AG08395 (cell line): ENCODE measurements at regions not wholly inside any gene's neighbourhood (a gene's known extent, or its start where the extent isn't known, plus 50 kb on each side); places are given as distances from the start of the nearest gene placed in this dataset.
"Not testable (repeated sequence)": the region's sequence is repeated elsewhere in the genome, so short reads cannot be mapped to it uniquely, and the experiment has no call there.

Experiments used
- DNase-seq: peaks from one replicate; pipeline ENCODE4 v3.0.0; 2012; ENCODE audit warnings: mixed read lengths, low spot score

DNA sequence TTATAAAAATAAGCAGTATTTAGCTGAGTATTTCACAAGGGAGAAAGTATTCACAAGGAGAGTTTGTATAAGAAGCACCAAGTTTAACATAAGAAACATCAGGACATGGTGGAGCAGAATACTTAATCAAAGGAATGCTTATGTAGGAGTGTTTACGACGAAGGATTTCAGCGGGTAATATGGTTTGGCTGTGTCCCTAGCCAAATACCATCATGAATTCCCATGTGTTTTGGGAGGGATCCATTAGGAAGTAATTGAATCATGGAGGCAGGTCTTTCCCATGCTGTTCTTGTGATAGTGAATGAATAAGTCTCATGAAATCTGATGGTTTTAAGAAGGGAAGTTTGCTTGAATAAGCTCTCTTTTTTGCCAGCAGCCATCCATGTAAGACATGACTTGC is 1099.1 kb upstream of the ADGRB3 start:
- no peak for DNase-seq

DNA sequence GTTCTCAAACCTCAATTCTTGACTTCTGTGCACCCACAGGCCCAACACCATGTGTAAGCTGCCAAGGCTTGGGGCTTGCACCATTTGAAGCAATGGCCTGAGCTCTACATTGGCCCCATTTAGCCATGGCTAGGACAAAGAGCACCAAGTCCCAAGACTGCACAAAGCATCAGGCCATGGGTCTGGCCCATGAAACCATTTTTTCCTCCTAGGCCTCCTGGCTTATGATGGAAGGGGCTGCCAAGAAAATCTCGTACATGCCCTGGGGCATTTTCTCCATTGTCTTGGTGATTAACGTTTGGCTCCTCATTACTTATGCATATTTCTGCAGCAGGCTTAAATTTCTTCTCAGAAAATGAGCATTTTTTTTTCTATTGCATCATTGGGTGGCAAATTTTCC is 1128.7 kb upstream of the ADGRB3 start:
- DNase-seq = no peak

DNA sequence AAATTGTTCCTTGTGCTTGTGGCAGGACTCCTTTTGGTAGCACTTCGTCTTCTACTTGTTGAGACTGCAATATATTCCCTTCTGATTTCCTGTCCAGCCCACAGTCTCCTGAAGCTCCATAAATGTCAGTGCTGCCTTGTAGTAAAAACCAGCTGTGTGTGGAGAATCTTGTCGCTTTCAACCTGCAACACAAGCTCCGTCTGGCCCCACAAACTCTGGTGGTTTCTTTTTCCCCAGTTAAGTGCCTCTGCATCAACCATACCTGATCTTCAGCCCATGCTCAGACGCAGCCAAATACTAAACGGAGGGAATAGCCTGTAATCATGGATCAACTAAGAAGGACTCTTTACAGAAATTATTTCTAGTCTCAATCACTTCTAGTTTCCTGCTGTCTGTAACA is 1133.3 kb upstream of the ADGRB3 start:
- DNase-seq = no peak

DNA sequence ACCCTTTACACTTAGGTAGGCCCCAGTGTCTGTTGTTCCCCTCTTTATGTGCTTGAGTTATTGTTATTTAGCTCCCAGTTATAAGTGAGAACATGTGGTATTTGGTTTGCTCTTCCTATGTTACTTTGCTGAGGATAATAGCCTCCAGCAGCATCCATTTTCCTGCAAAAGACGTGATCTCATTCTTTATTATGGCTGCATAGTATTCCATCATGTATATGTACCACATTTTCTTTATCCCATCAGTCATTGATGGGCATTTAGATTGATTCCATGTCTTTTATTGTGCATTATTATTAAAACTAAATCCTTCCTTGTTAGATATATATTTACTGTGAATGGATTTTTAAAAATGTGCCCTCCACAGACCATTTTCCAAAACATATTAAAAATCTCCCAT is 1137.3 kb upstream of the ADGRB3 start:
- no peak for DNase-seq

DNA sequence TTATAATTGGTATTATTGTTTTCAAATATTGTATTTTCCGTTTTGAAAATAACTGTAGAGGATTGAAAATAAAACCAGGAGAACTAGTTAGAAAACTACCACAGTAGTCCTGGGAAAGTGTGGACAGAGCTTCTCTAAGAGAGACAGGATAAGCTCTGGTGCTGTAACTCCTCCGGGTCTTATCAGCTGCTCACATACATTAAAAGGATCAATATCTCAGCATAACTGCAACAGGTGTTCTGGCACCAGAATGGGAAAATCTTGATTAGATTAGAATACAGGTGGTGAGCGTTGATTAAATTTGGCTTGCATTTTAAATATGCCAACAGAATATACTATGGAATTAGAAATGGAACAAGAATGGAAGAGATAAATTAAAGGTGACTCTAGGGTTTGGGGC is 1138.9 kb upstream of the ADGRB3 start:
- DNase-seq = no peak

DNA sequence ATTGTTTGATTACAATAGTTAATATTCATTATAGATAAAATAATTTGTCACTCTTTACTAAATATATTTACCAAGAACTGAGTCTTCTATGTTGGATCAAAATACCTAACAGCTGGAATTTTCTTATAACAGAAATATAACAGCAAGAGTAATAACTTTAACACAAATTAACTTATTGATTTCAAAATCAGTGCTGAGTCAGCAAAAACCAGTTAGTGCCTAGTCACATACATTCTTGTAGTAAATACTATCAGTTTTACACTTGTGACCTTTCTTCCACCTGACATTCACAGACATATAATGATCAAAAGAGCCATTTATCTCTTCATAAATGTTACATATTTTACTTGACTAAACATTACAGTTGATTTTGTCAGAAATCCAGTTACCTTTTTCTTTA is 1141.4 kb upstream of the ADGRB3 start:
- DNase-seq = no peak

DNA sequence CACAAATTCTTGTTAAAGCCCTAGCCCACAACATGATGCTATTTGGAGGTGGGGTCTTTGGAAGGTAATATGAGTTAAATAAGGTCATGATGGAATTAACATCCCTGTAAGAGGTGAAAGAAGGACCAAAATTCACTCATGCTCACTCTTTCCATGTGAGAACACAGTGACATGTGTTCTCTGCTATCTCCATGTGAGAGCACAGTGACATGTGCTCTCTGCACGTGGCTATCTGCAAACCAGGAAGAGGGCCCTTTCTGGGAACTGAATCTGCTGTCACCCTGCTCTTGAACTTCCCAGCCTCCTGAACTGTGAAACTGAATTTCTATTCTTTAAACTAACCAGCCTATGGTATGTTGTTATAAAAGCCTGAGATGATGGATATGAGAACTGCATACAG is 1159.4 kb upstream of the ADGRB3 start:
- DNase-seq = no peak

DNA sequence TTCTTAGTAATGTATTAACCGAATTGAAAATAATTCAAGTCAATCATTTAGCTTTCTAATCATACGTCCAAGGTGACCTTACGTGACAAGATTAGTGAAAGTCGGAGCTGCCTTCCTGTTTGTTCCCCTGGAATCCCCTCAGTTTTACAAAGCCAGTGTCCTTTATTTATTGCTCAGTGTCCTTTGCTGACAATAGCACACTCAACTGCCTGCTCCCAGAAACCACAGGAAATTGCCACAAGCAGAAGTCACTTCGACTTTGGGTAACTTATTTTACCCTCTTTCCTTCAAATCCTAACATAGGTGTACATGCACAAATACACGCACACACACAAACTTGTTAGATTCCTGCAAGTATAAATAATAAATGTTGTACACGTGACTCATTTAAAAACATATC is 1167.7 kb upstream of the ADGRB3 start:
- DNase-seq = no peak

DNA sequence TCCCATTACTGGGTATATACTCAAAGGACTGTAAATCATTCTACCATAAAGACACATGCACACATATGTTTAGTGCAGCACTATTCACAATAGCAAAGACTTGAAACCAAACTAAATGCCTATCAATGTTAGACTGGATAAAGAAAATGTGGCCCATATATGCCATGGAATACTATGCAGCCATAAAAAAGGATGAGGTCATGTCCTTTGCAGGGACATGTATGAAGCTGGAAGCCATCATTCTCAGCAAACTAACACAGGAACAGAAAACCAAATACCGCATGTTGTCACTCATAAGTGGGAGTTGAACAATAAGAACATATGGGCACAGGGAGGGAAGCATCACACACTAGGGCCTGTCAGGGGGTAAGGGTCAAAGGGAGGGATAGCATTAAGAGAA is 1172.4 kb upstream of the ADGRB3 start:
- DNase-seq = not testable (repeated sequence)

DNA sequence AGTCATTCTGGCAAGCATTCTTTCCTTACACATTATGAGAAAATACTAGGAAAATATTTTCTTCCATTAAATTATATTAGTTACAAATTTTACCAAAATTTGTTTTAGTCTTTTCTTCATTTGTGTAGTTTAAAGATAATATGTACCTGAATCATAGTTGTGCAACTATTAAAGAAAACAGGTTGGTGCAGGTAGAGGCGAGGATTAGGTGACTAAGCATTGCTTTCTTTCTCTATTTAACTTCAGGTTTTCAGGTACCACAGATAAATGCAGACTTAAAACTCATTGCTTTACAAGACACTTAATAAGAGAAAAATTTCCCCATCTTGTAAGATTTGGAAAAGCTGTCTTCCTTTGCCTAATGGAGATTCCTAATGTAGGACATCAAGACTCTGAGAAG is 1175.5 kb upstream of the ADGRB3 start:
- DNase-seq = no peak

DNA sequence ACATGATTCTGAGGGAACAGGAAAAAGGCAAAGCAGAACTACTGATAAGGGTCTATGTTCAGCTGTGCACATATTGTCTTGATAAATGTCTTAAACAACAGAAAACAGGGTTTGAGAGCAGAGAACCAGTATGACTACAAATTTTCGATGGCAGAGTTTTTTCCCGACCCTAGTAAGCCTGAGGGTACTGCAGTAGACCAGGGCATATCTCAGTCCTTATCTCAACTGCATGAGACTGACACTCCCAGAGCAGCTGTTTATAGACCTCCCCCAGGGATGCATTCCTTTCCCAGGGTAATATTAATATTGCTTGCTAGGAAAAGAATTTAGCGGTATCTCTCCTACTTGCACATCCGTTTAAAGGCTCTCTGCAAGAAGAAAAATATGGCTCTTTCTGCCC is 1176.8 kb upstream of the ADGRB3 start:
- DNase-seq = no peak

DNA sequence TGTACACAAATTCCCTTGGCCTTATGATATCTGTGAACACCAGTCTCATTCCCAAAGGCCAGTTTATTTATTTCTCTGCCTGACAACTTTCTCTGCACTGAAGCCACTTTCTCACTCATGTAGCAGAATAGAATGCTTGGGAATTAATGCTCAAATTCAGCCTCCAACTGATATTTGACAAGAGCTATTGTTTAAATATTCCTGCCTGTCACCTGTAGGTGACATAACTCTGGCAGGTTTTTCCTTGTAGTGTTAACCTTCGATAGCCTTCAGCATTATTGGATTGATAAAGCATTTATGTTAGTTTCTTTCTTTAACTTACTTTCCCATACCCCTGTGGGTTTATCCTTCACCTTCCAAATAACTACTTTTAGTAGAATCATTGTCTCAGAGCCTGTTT is 1183.2 kb upstream of the ADGRB3 start:
- DNase-seq = no peak

DNA sequence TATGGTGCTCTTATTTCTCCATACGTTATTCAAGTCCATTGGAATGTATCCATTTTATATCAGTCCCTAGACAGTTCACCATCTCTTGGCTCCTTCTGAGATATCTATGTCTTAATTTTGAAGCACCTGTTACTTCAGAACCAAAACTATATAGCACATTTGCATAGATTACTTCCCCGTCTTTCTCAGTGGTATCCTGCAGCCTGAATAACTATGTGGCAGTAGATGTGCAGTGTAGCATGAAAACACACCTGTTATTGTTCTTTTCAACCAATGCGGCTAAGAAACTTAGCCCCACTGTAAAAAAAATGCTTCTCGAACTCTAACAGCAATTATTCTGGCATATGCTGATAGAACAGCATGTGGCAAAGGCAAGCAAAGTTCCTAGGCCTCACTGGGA is 1184.4 kb upstream of the ADGRB3 start:
- no peak for DNase-seq

DNA sequence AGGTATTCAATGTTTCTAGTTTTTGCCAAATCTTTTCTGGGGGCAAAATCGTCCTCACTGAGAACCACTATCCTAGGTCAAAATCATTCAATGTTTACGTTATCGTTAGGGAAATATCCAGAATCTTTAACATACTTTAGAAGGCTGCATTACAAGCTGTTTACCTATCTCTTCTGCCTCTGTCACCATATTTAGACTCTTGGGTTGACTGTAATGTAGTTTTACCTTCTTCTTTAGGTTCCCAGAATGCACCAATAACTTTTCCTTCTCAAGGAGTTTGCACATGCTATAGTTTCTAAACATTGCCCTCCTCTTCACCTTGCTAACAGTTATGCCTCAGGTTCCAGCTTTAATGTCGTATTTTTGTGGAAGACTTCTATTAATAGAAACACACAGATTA is 1185.5 kb upstream of the ADGRB3 start:
- no peak for DNase-seq

DNA sequence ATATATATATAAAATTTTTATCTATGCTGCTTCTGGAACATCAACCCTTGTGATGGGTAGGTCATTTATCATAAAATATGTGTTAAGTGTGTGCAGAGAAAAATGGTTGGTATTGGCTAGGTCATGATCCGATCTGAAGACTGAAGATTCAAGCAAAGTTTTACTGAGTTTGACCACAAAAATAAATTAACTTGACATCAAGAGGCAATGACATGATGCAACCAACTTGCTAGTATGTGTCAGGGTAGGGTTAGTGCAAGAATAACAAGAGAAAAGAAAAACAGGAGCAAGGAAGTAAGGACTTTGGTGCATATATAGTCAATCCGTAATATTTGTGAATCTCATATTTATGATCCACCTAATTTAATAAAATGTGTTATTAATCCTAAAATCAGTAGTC is 1202.0 kb upstream of the ADGRB3 start:
- no peak for DNase-seq

DNA sequence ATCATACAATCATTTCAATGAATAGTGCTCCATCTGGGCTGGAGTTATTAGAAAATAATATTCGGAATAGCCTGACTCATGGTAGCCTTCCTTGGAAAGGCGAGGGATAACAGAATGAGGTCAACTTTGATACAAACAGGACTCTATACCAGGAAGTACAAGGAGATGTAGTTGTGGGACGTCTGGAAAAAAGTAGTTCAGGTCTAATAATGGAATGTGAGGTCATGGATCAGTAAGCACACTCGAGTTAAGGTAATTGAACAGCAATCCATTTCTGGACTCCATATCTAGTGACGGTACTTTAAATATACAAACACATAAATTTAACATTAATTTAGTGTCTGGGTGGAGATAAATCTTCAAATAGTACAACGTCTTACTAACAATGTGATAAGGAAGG is 1204.0 kb upstream of the ADGRB3 start:
- DNase-seq = peak; percentile 0

DNA sequence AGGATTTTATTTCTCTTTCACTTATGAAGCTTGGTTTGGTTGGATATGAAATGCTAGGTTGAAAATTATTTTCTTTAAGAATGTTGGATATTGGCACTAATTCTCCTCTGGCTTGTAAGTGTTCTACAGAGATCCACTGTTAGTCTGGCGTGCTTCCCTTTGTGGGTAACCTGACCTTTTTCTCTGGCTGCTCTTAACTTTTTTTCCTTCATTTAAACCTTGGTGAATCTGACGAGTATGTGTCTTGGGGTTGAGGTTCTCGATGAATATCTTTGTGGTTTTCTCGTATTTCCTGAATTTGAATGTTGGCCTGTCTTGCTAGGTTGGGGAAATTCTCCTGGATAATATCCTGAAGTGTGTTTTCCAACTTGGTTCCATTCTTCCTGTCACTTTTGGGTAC is 1208.4 kb upstream of the ADGRB3 start:
- not testable (repeated sequence) for DNase-seq

DNA sequence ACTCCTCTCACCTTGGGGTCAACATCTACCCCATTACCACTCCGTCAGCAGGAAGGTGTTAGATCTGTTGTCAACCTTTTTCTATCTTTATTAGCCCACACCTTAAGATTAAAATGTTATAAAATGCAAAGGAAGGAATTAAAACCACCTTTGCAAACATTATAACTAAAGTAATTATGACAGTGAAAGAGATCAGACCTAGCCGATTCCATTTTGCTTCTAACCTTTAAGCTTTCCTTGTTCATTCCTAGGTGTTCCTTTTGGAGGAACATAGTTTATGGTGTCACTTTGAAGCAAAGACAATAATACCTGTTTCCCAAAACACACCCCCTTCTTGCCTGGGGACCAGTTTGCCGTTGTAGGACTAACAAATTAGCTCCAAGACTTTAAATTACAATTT is 1223.0 kb upstream of the ADGRB3 start:
- no peak for DNase-seq

DNA sequence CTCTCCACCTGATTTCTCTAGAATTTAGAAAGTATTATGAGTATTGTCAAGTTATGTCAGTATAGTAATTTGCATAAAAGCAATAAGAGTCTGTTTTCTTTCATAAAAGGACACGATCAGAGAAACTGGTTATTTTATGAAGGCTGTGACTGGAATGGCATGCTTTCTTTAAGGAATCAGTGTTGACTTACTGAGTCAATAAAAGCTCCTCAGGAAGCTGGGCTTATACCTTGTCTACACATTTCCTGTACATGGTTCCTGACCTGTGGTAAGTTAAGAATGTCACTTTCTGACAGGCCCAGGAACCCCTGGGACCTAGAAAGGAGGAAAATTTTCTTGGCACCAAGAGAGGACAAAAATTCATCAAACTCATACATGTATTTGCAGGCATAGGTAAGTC is 1224.0 kb upstream of the ADGRB3 start:
- no peak for DNase-seq

DNA sequence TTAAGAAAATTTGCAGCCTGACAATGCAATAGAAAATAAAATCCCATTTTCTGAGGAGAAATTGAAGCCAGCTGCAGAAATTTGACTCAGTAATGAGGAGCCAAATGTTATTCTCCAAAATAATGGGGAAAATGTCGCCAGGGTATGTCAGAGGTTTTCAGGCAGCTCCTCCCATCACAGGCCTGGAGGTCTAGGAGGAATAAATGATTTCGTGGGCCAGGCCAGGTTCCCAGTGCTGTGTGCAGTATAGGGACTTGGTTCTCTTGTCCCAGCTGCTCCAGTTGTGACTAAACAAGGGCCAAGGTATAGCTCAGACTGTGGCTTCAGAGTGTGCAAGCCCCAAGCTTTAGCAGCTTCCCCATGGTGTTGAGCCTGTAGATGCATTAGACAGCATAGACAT is 1240.8 kb upstream of the ADGRB3 start:
- DNase-seq = no peak

DNA sequence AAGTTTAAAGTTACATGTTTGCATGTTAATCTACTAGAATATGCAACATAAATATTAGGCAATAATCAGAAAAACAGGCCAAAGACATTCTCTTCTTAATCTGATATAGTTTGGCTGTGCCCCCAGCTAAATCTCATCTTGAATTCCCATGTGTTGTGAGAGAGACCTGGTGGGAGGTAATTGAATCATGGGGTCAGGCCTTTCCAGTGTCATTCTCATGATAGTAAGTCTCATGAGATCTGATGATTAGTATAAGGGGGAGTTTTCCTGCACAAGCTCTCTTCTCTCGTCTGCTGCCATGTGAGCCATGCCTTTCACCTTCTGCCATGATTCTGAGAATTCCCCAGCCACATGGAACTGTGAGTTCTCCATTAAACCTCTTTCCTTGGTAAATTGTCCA is 1241.7 kb upstream of the ADGRB3 start:
- no peak for DNase-seq

DNA sequence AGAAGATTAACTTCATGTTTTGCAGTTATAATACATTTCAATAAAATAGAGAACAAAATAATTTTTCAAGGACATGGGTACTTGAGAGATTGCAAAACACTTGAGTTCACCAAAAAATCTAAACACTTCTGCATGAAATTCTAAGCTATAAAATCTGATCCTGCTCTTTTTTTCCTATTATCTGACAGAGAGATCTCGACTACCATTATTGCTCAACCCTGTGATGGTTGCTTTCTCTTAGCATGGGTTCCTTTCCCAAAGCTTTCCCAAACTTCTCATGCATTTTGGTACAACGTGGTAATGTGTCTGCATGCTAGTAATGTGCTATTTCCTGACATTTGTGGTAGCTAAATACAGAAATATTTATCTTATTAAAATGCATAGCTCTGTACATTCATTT is 1243.1 kb upstream of the ADGRB3 start:
- DNase-seq = no peak

DNA sequence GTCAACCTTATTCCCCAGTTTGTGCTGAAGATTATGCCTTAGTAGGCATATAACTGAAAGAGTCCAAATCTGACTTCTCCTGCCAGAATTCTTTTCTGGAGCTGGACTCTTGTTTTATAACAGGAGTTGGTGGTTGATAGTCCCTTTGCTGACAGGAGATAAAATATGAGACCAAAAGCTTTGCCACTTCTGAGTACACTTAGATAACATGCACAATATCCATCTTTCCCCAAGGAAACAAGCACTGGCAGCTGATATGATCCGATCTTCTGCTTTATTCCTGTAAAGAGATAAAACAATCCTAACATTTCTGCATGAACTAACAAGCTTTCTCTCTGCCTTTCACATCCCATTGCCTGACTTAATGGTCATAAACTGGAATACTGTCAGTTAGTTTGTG is 1265.4 kb upstream of the ADGRB3 start:
- DNase-seq = no peak

DNA sequence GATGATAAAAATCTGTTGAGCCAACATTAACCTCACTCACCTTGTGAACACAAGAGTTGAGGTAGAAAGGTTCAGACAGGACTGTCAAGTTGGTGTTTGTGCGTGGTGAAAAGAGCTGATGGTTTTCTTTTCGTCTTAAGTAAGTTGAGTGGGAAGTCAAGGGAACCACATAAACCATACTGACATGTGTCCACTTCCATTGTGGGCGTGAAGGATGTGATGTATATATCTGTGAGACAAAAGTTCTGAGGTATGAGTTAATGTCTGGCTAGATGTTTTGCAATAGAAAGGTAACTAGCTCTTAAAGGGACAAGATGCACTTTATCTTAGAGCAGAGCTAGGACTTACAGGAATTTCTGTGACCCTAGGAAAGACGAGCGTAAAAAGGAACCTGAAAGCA is 1272.1 kb upstream of the ADGRB3 start:
- DNase-seq = no peak

DNA sequence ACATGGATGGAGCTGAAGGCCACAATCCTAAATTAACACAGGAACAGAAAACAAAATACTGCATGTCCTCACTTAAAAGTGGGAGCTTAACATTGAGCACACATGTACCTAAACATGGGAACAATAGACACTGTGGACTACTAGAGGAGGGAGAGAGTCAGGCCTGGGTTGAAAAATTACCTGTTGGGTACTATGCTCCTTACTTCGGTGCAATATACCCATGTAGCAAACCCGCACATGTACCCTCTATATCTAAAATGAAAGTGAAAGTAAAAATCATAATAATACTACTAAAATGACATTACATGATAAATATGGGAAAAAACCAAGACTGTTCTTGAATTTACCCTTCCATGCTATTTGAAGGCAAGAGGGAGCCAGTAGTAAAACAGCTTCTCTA is 1273.8 kb upstream of the ADGRB3 start:
- no peak for DNase-seq

DNA sequence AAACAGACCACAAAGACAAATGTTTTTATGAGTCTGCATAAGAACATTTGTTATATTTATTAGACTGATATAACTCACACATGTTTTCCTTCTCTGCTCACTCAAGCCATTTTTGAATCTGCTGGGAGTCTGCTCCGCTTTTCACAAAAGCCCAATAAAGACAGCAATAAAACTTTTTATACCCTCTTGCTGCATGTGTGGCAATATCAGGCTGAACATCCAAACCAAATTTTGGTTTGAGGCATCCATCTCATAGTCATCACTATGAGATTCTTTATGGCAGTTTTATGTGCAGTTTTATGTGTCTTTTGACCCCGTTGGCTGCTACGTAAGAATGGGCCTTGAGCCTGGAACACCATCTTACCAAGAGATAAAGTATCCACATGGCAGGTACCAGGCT is 1276.8 kb upstream of the ADGRB3 start:
- DNase-seq = no peak
